Stimulated activated CD4-positive, alpha-beta T cell treated with anti-CD3 and anti-CD28 coated beads, Interleukin-2, amount 100 ng/mL, for 24 hours (primary cell): ENCODE measurements at regions not wholly inside any gene's neighbourhood (a gene's known extent, or its start where the extent isn't known, plus 50 kb on each side); places are given as distances from the start of the nearest gene placed in this dataset.
"Not testable (repeated sequence)": the region's sequence is repeated elsewhere in the genome, so short reads cannot be mapped to it uniquely, and the experiment has no call there.

Experiments
- DNase-seq, 2 donors: peaks; one replicate each; pipeline ENCODE4 v3.0.0-alpha.2; 2020

DNA sequence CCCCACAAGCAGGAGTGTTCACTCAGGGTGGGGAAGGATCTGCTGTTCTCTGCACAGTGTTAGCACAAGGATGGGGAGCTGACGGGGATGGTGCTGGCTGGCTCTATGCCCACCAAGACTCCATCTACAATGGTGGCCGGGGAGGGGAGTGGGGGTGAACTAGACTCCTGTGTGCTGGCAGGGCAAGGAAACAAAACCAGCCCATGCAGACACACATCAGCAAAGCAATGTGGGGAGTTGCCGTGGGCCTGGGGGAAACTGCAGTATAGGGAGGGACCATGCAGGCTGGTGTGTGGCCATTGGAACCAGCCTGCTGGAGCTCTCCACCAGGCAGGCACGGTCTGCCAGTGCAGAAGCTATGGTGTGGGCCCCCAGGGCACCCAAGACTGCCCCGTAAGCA is 195.1 kb downstream of the PWWP3B start:
- DNase-seq: no peak

DNA sequence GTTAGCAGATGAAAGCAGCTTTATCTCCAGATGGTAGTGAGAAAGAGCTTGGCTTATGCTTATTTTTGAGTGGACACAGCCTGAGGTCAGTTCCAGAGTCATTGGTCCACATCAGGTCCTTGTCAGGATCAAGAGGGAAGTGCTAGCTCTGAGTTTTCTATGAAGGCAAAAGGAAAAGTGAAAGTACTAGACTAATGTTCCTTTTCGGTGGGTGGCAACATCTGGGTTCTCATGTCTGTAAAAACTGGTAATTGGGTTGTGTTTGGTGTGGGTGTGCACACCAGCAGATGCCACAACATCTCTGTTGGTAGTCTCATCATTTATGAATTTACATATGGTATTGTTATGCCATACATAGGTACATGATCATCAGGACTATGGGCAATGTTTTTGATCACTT is 210.5 kb downstream of the PWWP3B start:
- DNase-seq: no peak

DNA sequence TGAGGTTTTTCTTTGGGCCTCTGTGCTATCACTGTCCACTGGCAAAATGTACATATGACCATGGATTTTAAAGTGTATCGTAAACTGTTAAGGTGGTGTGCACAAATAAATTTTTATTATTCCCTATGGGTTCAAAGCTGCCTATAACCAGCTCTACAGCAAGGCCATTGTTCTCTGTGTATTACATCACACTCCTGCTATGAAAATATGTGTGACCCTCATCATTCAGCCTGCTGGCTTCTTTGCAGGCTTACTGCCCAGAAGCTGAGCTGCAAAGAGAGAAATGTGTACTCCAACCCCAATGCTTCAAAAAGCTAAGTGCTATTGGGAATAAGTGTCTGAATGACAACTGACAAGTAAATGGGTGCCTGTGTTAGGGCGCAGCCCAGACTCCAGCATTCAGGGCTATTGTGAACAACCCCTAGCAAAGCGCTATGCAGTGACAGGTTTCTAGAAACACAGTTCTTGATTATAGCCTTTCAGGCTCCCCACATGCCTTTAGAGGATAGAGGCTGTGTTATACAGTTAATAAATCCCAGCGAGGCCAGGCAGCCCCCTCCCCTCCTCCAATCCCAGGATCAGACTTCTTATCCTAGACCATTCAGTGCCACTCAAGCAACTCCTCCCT is 220.4 kb upstream of the RADX start:
- no peak for DNase-seq

DNA sequence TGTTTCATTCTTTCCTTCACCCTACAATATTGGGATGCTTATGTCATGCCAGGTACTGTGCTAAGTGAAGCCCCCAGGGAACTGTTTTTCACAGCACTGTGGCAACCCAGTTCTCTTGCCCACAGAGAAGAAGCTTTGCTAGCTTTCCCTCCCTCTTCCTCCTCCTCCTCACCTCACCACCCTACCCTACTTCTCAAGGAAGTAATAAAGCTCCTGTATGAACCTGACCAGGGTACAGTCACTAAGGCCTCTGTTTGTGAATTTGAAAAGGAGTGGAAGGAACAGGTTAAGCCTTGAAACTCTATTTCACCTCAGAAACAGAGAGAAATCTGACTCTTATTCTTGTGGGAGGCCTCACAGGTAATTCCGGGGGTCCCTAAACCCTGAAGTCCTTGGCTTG is 219.4 kb upstream of the RADX start:
- no peak for DNase-seq

DNA sequence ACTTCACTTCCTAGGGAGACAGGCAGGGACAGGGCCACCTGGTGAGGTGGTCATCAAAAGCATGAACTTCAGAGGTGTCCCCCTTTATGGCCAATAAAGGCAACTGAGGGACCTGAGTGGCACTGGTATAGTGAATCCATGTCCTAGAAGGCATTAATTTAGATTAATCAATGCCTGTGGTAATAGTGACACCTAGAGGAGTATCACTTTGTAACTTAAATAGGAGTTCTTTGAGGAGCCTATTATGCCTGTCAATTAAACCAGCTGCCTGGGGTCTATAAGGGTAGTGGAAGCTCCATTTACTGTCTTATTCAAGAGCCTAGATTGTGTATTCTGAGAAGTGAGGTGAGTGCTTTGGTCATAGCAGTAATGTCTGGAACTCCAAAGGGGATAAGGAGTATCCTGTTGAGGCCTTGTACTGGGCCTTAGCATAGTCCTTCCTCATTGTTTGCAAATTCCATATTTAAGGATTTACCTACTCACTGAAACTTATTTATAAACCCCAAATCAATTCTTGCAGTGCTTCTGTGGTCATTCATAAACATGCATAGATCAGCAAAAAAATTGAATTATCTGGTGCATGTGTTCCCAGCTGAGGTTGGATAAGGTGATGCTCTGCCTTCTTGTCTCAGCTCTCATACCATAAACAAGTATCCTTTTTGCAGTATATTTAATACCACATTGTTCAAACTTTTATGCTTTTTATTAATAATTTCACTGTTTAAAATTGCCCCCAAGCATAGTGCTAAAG is 213.8 kb upstream of the RADX start:
- no peak for DNase-seq

DNA sequence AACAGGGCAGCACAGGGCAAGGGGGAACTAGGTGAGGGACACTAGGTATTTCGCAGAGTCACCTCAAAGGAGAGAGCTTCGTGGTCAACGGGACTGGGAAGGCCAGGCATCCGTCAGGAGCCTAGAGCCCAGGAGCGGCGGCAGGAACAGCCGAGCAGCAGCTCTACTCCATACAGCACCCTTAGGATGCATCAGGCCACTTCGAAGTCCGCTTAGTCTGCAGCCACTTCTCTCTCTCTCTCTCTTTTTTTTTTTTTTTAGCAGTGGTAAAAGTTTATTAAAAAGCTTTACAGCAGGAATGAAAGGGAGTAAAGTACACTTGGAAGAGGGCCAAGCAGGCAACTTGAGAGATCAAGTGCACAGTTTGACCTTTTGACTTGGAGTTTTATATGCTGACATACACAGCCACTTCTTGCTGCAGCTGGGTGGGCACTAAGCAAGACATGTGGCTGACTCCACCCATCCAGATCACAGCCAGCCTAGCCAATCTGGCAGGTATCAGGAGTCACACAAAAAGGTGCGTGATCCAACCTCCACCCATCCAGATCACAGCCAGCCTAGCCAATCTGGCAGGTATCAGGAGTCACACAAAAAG is 209.7 kb upstream of the RADX start:
- DNase-seq: no peak

DNA sequence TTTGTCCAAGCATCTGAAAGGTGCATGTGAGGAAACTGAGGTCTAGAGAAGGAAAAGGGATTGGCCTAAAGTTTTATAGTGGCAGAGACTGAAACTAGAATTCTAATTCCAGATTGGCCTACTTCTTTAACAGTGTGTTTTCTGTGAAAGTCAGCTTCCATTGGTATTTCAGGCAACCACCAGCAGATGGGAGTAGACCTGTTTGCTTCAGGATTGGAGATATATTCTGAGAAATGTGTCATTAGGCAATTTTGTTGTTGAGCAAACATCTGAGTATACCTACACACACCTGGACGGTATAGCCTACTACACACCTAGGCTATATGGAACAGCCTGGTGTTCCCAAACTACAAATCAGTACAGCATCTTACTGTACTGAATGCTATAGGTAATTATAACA is 207.3 kb upstream of the RADX start:
- DNase-seq: no peak

DNA sequence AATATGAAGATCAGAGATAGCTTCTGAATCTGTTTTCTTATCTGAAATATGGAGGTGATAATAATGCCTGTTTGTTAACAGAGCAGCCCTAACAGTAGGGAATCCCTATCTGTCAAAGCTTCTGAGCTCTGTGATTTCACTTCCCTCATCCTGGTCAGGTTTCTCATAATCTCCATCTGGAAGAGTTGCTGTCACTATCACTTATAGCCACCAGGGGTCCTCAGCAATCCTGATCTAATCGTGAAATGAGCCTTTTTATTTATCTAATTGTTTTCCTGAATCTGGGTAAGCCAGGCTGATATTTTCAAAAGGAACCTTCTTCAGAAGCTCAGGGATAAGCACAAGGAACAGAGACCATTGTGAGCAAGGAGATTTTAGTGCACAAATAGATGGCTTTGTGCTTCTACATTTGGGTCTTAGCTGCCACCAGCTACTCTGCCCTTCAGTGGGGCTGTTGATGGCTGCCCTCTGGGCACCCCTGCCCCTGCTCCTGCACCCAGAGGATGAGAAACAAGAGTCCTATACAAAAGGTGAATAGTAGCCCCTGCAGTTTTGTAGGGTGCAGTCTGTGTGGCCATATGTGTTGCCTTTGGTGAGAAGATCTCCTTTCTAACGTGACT is 196.4 kb upstream of the RADX start:
- no peak for DNase-seq

DNA sequence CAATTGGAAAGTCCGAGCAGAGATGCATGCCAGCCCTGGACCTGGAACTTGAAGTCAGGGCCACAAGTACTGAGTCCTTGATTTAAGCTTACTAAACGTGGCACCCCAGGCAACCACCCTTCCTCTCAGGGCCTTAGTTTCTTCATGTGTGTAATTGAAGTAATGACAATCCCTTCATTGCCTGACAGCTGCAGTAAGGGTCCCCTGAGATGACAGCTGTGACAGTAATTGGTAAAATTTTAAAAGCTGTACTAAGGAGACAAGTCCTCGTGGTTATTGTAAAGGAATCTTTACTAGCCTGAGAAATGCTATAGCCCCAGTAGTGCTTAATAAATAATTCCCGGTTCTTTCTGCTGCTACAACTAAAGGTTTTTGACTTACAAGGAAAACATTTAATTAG is 175.1 kb upstream of the RADX start:
- no peak for DNase-seq

DNA sequence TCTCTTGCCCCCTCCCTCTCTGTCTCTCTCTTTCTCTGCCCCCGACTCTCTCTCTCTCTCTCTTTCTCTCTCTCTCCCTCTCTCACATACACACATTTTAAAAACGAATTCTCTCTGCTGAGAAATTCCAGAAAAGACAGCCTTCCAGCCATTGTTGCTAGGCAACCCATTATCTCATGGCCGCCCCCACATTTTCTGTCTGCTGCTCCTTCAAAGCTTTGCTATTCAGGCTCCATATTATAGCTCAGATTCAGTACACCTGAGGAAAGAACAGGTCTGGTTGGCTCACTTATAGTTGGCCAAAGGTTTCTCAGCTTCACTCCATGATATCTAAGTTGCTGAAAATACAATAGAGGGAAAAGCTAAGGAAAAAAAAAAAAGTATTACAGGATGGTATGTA is 174.4 kb upstream of the RADX start:
- DNase-seq: no peak

DNA sequence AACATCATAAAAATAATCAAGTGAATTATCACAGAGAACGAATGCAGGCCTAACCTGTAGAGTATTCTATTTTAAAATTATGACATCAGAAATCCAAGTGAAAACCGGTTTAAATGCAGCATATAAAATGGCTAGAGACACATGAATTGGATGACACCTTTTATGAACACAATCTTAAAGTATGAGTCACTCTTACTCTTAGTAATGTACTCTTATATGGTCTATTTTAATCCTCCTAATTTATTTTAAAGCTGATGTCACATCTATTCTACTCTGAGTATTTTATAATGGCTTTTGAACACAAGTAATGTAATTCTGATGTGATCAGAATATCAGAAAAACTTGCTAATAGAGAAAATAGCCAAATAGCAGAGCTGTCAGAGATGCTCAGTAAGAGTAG is 161.4 kb upstream of the RADX start:
- no peak for DNase-seq

DNA sequence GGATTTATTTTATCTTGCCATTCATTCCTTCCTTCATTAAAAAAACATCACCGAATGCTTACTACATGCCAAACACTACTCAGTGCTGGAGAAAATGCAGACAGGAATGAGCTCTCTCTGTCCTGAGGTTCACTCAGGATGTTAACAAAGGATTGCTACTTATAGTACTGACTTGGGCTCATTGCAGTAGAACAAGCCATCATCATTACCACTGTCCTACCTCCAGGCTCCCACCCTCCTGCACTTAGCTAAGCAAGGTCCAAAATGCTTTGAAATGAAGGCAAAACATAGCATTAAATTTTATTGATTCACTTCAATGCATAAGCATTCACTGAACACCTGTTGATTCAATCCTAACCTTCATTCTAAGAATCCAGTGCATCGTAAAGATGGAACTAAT is 159.8 kb upstream of the RADX start:
- no peak for DNase-seq

DNA sequence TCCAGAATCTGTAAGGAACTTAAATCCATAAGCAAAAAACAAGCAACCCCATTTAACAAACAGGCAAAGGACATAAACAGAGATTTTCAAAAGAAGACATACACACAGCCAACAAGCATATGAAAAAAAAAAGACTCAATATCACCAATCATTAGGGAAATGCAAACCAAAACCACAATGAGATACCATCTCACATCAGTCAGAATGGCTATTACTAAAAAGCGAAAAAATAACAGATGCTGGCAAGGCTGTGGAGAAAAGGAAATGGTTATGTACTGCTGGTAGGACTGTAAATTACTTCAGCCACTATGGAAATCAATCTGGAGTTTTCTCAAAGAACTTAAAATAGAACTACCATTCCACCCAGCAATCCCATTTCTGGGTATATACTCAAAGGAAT is 156.8 kb upstream of the RADX start:
- DNase-seq: no peak

DNA sequence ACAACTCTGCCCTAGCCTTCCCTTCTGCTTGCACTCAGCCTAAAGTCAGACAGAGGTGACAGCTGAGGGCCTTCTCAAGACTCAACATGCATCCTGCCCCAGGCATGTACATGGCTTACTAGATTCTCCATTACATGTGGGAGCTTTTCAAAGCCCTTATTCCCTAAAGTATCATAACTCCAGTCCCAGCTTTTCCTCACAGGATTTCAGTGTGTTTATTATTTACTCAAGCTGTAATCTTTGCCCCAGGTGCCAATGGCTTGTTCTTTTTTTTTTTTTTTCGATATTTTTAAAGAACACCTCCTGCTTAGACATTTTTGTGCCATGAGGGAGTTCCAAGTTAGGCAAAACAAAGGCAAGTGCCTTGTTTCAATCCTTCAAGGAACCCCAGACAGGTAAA is 154.0 kb upstream of the RADX start:
- no peak for DNase-seq

DNA sequence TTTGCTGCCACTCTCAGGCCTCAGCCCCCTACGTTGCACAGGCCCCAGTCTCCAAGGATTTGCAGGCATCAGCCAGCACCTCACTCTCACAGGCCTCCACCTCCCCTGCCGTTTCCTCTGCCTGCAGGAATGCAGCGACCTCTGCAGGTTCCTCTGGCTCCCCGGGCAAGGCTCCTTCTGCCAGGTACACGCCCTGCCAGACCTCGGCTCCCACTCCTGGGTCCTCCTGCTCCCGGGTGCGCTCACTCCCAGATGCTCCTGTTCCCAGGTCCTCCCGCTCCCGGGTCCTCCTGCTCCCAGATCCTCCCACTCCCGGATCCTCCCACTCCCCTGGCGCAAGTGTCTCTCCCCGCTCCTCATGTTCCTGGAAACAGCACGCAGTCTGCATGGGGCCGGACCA is 144.4 kb upstream of the RADX start:
- DNase-seq: no peak

DNA sequence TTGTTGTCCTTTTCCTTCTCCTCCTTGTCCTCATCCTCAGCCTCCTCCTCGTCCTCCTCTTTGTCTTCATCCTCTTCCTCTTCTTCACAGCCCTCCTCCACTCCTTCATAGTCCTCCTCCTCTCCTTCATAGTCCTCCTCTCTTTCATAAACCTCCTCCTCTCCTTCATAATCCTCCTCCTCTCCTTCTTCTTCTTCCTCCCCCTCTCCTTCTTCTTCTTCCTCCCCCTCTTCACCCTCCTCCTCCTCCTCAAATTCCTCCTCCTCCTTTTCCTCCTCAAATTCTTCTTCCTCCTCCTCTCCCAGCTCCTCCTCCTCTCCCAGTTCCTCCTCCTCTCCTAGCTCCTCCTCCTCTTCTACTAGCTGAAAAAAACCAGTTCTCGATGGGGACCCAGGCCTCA is 143.8 kb upstream of the RADX start:
- DNase-seq: no peak

DNA sequence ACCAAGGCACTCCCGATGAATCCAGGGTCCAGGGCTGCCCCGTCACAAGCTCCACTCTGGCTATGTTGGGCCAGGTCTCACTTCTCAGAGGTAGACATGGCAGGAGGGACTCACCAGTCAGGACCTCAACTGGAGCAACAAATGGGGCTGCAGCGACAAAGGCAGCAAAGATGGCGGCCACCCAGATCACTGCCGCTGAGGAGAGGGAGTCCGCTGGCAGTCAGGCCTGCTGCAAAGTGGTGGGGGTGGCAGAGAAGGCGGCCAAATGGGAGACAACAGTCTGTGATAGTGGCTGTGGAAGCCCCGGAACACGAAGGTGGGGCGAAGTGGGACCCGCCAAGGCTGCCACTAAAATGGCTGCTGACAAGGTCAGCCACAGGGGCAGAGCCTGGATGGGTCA is 143.3 kb upstream of the RADX start:
- no peak for DNase-seq

DNA sequence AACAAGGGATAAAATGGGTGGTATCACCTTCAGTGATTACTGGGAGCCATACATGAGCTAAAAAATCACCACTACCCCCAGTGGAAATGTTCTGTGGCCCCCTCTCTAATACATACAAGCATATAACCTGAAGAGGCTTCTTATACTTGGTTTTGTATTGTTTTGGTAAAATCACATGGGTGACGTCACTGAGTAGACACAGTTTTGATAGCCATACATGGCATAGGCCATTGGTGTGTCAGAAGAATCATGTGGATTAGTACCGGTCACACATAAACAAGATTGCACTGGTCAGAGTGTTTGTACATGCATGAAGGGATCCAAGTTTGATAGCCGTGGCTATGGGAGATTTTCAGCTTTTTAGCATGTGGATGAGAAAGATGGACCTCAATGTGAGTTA is 131.9 kb upstream of the RADX start:
- no peak for DNase-seq

DNA sequence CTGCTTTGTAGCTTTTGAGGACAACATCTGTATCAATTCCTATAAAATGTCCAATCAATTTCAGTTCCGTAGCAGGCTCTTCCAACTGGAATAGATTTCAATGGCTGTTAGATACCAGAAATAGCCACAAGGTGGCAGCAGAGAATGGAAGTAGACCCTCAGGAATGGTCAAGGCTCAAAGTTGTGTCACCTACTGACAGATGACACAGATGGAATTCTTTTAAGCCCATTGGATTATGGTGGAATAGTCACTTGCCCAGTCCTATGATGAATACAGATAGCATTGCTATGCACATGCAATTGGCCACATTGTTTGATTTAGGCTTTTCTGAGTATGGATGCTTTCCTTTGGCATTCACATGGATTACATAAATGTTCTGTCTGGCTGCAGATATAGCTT is 130.4 kb upstream of the RADX start:
- DNase-seq: peak; percentile 2 to 49

DNA sequence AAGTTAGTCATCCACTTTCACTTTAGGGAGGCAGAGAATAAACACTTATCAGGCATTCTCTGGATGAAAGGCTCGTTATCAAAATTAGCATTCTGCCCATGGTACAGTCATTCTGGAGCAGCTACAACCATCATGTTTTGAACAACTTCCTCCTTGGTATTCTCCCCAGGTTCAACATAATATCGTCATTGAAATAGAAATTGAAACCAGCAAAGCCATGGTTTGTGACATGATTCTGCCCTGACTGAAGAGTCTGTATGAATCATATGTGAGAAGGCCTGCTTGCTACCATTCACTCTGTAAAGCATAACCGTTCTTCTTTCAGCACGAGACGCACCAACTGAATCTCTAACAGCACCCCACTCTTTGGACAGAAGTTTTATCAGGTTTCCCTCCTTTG is 127.5 kb upstream of the RADX start:
- DNase-seq: no peak

DNA sequence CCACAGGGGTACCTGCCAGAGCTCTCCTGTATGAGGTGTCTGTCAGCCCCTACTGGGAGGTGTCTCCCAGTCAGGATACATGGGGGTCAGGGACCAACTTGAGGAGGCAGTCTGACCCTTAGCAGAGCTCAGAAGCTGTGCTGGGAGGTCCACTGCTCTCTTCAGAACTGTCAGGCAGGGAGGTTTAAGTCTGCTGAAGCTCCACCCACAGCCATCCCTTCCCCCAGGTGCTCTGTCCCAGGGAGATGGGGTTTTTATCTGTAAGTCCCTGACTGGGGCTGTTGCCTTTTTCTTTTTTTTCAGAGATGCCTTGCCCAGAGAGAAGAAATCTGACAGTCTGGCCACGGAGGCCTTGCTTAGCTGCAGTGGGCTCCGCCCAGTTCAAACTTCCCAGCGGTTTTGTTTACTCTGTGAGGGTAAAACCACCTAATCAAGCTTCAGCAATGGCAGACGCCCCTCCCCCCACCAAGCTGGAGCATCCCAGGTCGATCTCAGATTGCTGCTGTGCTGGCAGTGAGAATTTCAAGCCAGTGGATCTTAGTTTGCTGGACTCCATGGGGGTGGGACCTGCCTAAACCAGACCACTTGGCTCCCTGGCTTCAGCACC is 118.5 kb upstream of the RADX start:
- DNase-seq: not testable (repeated sequence)

DNA sequence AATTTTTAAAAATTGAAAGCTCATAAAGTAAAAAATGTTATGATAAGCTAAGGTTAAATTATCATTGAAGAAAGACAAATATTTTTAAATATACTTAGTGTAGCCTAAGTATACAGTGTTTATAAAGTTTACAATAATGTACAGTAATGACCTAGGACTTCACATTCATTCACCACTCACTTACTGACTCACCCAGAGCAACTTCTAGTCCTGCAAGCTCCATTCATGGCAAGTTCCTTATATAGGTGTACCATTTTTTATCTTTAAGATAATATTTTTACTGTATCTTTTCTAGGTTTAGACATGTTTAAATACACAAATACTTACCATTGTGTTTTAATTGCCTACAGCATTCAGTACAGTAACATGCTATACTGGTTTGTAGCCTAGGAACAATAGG is 112.3 kb upstream of the RADX start:
- DNase-seq: no peak

DNA sequence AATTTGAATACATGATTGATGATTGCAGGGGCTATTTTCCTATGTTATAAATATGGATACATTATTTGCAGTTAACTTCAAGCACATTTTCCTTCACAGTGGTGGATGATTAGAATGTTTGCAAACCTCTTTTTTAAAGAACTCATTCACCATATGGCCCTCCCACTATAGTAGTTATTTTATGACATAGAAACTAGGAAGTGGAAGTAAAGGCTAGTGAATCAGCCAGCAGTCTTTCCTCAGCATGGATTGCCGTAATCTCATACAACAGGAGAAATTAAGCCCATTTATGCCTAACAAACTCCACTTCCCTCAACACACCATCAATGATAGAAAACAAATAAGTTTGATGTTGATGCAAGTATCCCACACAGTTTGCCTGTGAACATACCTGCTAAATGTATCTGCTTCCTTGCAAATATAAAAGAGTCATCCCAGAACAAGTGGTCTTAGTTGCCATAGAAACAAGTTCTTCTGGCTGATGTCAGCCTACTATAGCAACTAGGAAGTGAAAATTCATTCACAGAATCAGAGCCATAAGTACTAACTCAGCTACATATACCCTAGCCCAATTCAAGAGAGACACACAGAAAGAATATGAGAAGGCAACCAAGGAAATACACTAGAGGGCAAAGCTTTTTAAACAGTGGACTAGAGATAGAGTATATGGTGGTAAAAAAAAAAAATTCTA is 100.9 kb upstream of the RADX start:
- DNase-seq: no peak
